Activated T-helper 2 cell treated with anti-CD3 and anti-CD28 coated beads, Interferon-gamma antibody, Interleukin-2, Interleukin-4, amounts not matched to agents 10 μg/mL and 5 μg/mL and 100 μg/mL, durations not matched to agents 14 hours and 24 hours and 36 hours (primary cell): ENCODE measurements at regions not wholly inside any gene's neighbourhood (a gene's known extent, or its start where the extent isn't known, plus 50 kb on each side); places are given as distances from the start of the nearest gene placed in this dataset.

Experiments
- DNase-seq: peaks from one replicate; pipeline ENCODE4 v3.0.0; 2021; ENCODE audit warnings: low spot score
- H3K27ac Mint-ChIP-seq: one replicate; pipeline ENCODE4 v1.8.0; 2021; ENCODE audit warnings: mixed read lengths
- H3K27me3 Mint-ChIP-seq: one replicate; pipeline ENCODE4 v1.8.0; 2021; ENCODE audit warnings: low read depth, mixed read lengths
- H3K36me3 Mint-ChIP-seq: one replicate; pipeline ENCODE4 v1.8.0; 2021; ENCODE audit warnings: low read depth, mixed read lengths
- H3K4me1 Mint-ChIP-seq: one replicate; pipeline ENCODE4 v1.8.0; 2021; ENCODE audit warnings: low read depth, mixed read lengths
- H3K4me3 Mint-ChIP-seq: one replicate; pipeline ENCODE4 v1.8.0; 2021; ENCODE audit warnings: low read depth, mild to moderate bottlenecking, moderate library complexity, mixed read lengths
- H3K9me3 Mint-ChIP-seq: one replicate; pipeline ENCODE4 v1.8.0; 2021; ENCODE audit warnings: mixed read lengths
- intact Hi-C: fragments of 100-400 bp; cut with micrococcal nuclease; formaldehyde crosslinking; loops from one replicate; pipeline ENCODE4 v1.15.1; 2023

DNA sequence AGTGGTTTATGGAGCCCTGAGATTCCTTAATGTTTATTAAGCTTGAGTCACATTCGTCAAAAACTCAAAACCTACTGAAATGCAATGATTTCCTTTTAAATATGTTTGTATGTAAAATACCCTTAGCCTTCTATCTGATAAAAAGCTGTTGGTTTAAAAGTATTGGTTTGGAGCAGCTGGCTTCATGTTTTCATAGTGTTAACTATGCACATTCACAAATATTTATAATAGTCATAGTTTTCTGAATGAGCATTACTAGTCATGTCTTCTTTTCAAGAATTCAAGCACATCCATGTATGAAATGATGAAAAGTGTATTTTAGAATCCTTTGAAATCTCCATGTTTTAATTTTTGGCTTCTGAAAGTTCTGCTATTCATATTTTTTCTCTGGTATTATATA lies 558.6 kb downstream of the UTRN start:
- no peak for DNase-seq
- no peaks in the 10 kb centered on the region for H3K4me1 Mint-ChIP-seq
- peaks cover 49% of the 10 kb centered on the region for H3K36me3 Mint-ChIP-seq
- no peak overlapping the region for H3K4me3 Mint-ChIP-seq
- no peak overlapping the region for H3K27ac Mint-ChIP-seq
- H3K9me3 Mint-ChIP-seq, result no peaks in the 10 kb centered on the region
- intact Hi-C loops, result no loop called here
- no peaks in the 10 kb centered on the region for H3K27me3 Mint-ChIP-seq

DNA sequence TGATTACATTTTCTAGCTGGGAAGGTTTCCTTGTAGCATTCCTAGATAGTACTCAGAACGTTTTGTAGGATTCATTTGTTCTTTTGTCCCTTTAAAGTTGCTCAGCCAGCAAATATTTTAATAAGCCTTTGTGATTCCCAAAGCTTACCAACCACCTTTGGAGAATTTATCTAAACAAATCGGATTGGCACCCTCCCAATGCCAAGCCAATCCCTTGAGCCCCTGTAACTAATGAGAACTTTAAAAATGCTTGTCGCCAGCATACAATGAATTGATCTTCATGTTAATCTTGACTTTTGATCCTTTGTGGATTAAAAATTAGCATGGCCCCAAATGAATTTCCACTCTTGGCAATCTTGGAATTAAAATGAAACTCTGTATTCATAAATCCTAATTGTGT lies 559.5 kb downstream of the UTRN start:
- no peak for DNase-seq
- peaks cover 48% of the 10 kb centered on the region for H3K36me3 Mint-ChIP-seq
- H3K27ac Mint-ChIP-seq, result no peak overlapping the region
- no peak overlapping the region for H3K4me3 Mint-ChIP-seq
- no peaks in the 10 kb centered on the region for H3K27me3 Mint-ChIP-seq
- no peaks in the 10 kb centered on the region for H3K4me1 Mint-ChIP-seq
- H3K9me3 Mint-ChIP-seq, result no peaks in the 10 kb centered on the region
- intact Hi-C loops, result no loop called here

GRCh38 chr6:144845186-144845585 lies 560.1 kb downstream of the UTRN start:
- H3K9me3 Mint-ChIP-seq, result no peaks in the 10 kb centered on the region
- DNase-seq, result no peak
- H3K27ac Mint-ChIP-seq, result no peak overlapping the region
- no peaks in the 10 kb centered on the region for H3K27me3 Mint-ChIP-seq
- peaks cover 48% of the 10 kb centered on the region for H3K36me3 Mint-ChIP-seq
- no peaks in the 10 kb centered on the region for H3K4me1 Mint-ChIP-seq
- no peak overlapping the region for H3K4me3 Mint-ChIP-seq
- intact Hi-C loops, result no loop called here

- Mint-ChIP-seq H3K27ac (no peak overlapping the region), H3K27me3 (no peaks in the 10 kb centered on the region), H3K36me3 (peaks cover 48% of the 10 kb centered on the region), H3K9me3 (no peaks in the 10 kb centered on the region), H3K4me3 (no peak overlapping the region), H3K4me1 (no peaks in the 10 kb centered on the region)
- intact Hi-C loops, result no loop called here
- no peak for DNase-seq
Observed at GRCh38 chr6:144847916-144848315, 562.8 kb downstream of the UTRN start.

GRCh38 chr6:144849920-144850319 lies 564.8 kb downstream of the UTRN start:
- Mint-ChIP-seq H3K27ac (no peak overlapping the region), H3K9me3 (no peaks in the 10 kb centered on the region), H3K36me3 (peaks cover 40% of the 10 kb centered on the region), H3K27me3 (no peaks in the 10 kb centered on the region), H3K4me3 (no peak overlapping the region), H3K4me1 (peaks cover 3% of the 10 kb centered on the region)
- DNase-seq, result no peak
- intact Hi-C loops, result no loop called here

GRCh38 chr6:144853603-144854002 lies 568.5 kb downstream of the UTRN start:
- no peak overlapping the region for H3K4me3 Mint-ChIP-seq
- no peaks in the 10 kb centered on the region for H3K9me3 Mint-ChIP-seq
- H3K36me3 Mint-ChIP-seq, result peaks cover 17% of the 10 kb centered on the region
- intact Hi-C loops, result no loop called here
- no peak overlapping the region for H3K27ac Mint-ChIP-seq
- peaks cover 3% of the 10 kb centered on the region for H3K4me1 Mint-ChIP-seq
- H3K27me3 Mint-ChIP-seq, result no peaks in the 10 kb centered on the region
- DNase-seq, result no peak

DNA sequence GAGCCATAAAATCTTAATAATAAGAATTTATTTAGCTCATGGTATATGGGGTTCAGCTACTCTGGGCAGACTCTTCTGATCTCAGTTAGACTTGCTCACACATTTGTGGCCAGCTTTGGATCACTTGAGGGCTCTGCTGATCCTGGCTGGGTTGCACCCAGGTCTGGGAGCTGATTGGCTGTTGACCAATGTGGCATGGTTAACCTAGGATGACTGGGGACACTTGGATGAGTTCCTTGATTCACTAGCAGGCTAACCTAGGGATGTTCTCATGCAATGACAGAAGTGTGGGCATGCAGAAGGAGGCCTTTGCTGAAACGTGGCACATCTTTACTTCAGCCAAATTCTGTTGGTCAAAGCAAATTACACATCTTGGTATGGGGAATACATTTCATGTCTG lies 569.5 kb downstream of the UTRN start:
- intact Hi-C loops, result no loop called here
- Mint-ChIP-seq H3K36me3 (peaks cover 13% of the 10 kb centered on the region), H3K27ac (no peak overlapping the region)

DNA sequence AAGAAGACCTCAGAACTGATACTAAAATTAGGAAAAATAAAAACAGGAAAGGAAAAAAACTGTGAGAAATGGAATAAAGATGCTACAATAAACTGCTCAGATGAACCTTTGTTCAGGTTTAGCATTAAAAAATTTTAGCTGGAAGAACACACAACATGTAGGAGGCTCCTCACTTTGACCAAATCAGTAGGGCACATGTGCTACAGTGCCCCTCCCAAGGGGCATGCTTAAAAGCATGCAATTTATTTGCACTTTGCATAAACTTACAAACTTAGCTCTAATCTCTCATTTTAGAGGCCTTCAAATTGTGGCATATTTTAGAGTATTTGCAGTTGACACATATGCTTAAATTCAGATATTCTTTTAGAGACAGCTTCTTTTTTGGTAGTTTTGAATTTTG lies 570.2 kb downstream of the UTRN start:
- peaks cover 3% of the 10 kb centered on the region for H3K4me1 Mint-ChIP-seq
- H3K36me3 Mint-ChIP-seq, result peaks cover 12% of the 10 kb centered on the region
- H3K27ac Mint-ChIP-seq, result no peak overlapping the region
- intact Hi-C loops, result no loop called here
- H3K4me3 Mint-ChIP-seq, result no peak overlapping the region
- peaks cover 3% of the 10 kb centered on the region for H3K27me3 Mint-ChIP-seq
- H3K9me3 Mint-ChIP-seq, result no peaks in the 10 kb centered on the region
- DNase-seq, result no peak

More for the DNA sequence above, 569.5 kb downstream of the UTRN start:
- DNase-seq, result no peak
- Mint-ChIP-seq H3K27me3 (no peaks in the 10 kb centered on the region), H3K9me3 (no peaks in the 10 kb centered on the region), H3K4me3 (no peak overlapping the region), H3K4me1 (peaks cover 3% of the 10 kb centered on the region)

DNA sequence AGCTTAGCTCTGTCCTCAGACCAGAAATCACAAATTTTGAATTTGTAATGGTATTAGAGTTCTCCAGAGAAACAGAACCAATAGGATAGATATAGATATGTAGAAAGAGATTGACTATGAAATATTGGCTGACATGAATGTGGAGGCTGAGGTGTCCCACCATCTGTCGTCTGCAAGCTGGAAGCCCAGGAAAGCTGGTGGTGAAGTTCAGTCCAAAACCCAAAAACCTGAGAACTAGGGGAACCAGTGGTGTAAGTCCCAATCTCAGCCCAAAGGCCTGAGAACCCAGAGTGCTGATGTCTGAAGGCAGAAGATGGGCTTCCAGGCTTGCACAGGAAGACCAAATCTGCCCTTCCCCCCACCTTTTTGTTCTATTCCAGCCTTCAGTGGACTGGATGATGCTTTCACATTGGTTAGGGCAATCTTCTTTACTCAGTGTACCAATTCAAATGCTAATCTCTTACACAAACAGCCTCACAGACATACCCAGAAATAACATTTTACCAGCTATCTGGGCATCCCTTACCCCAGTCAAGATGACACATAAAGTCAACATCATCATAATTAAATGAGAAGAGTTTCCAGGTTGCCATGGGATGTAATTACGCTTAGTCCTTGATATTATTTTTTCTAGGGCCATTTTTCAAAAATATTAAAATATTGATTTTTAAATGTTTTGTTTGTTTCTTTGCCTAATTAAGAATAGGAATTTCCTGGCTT lies 570.8 kb downstream of the UTRN start:
- intact Hi-C loops, result no loop called here
- Mint-ChIP-seq H3K4me1 (peaks cover 3% of the 10 kb centered on the region), H3K27me3 (peaks cover 3% of the 10 kb centered on the region), H3K36me3 (peaks cover 6% of the 10 kb centered on the region), H3K4me3 (no peak overlapping the region), H3K27ac (no peak overlapping the region), H3K9me3 (no peaks in the 10 kb centered on the region)
- DNase-seq, result no peak

GRCh38 chr6:144856622-144857021 lies 571.5 kb downstream of the UTRN start:
- intact Hi-C loops, result no loop called here
- H3K27ac Mint-ChIP-seq, result no peak overlapping the region
- H3K4me3 Mint-ChIP-seq, result no peak overlapping the region
- peaks cover 3% of the 10 kb centered on the region for H3K27me3 Mint-ChIP-seq
- H3K9me3 Mint-ChIP-seq, result no peaks in the 10 kb centered on the region
- peaks cover 3% of the 10 kb centered on the region for H3K4me1 Mint-ChIP-seq
- no peak for DNase-seq
- H3K36me3 Mint-ChIP-seq, result peaks cover 6% of the 10 kb centered on the region

GRCh38 chr6:144857086-144857485 lies 572.0 kb downstream of the UTRN start:
- no peak overlapping the region for H3K4me3 Mint-ChIP-seq
- intact Hi-C loops, result no loop called here

DNA sequence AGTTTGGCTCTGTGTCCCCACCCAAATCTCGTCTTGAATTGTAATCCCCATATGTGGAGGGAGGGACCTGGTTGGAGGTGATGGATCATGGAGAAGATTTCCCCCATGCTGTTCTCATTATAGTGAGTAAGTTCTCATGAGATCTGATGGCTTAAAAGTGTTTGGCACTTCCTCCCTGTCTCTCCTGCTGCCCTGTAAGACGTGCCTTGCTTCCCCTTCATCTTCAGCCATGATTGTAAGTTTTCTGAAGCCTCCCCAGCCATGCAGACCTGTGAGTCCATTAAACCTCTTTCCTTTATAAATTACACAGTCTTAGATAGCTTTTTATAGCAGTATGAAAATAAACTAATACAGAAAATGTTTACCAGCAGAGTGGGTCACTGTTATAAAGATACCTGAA lies 577.6 kb downstream of the UTRN start:
- H3K9me3 Mint-ChIP-seq, result peaks cover 11% of the 10 kb centered on the region
- H3K27me3 Mint-ChIP-seq, result peaks cover 6% of the 10 kb centered on the region
- no peak overlapping the region for H3K27ac Mint-ChIP-seq
- peaks cover 4% of the 10 kb centered on the region for H3K4me1 Mint-ChIP-seq
- no peak overlapping the region for H3K4me3 Mint-ChIP-seq
- DNase-seq, result no peak
- intact Hi-C loops, result no loop called here
- no peaks in the 10 kb centered on the region for H3K36me3 Mint-ChIP-seq

More at GRCh38 chr6:144857086-144857485, 572.0 kb downstream of the UTRN start:
- H3K27me3 Mint-ChIP-seq, result peaks cover 3% of the 10 kb centered on the region
- no peak overlapping the region for H3K27ac Mint-ChIP-seq
- no peak for DNase-seq
- peaks cover 3% of the 10 kb centered on the region for H3K4me1 Mint-ChIP-seq
- peaks cover 4% of the 10 kb centered on the region for H3K36me3 Mint-ChIP-seq
- no peaks in the 10 kb centered on the region for H3K9me3 Mint-ChIP-seq

- DNase-seq, result no peak
- H3K36me3 Mint-ChIP-seq, result no peaks in the 10 kb centered on the region
- no peak overlapping the region for H3K4me3 Mint-ChIP-seq
- peaks cover 12% of the 10 kb centered on the region for H3K27me3 Mint-ChIP-seq
- peaks cover 4% of the 10 kb centered on the region for H3K4me1 Mint-ChIP-seq
- H3K9me3 Mint-ChIP-seq, result peaks cover 11% of the 10 kb centered on the region
- H3K27ac Mint-ChIP-seq, result no peak overlapping the region
- intact Hi-C loops, result no loop called here
Observed at GRCh38 chr6:144867761-144868160, 582.6 kb downstream of the UTRN start.

- intact Hi-C loops, result no loop called here
- Mint-ChIP-seq H3K4me1 (peaks cover 4% of the 10 kb centered on the region), H3K27ac (no peak overlapping the region), H3K27me3 (peaks cover 14% of the 10 kb centered on the region), H3K36me3 (no peaks in the 10 kb centered on the region), H3K9me3 (peaks cover 2% of the 10 kb centered on the region), H3K4me3 (no peak overlapping the region)
- DNase-seq, result no peak
Observed at GRCh38 chr6:144870782-144871181, 585.6 kb downstream of the UTRN start.
